ENCODE measurements at regions not wholly inside any gene's neighbourhood (a gene's known extent, or its start where the extent isn't known, plus 50 kb on each side); places are given as distances from the start of the nearest gene placed in this dataset.

GRCh38 chr12:24586293-24586692 lies 362.6 kb downstream of the BCAT1 start:
- TF ChIP-seq POLR2A (IDR thresholded peaks at IDR 0.05) (no peak), CTCF (IDR thresholded peaks at IDR 0.05) (no peak), EP300 (IDR thresholded peaks at IDR 0.05) (no peak), POLR2AphosphoS5 (IDR thresholded peaks at IDR 0.05) (no peak)

Data from stomach (tissue), 4 donors.